Right atrium auricular region (tissue), 2 donors: ENCODE measurements at regions not wholly inside any gene's neighbourhood (a gene's known extent, or its start where the extent isn't known, plus 50 kb on each side); places are given as distances from the start of the nearest gene placed in this dataset.
"Not testable (repeated sequence)": the region's sequence is repeated elsewhere in the genome, so short reads cannot be mapped to it uniquely, and the experiment has no call there.

Experiments
- DNase-seq: peaks from one replicate; pipeline ENCODE4 v3.0.0-alpha.2; 2019; ENCODE audit warnings: low spot score
- H3K27ac ChIP-seq, 2 donors: fragments of 200-600 bp; sonication (generic); 1 replicate in 1 of 2; 2 replicates in 1 of 2; pipeline ENCODE4 v1.5.1; 2016 to 2019
- H3K27me3 ChIP-seq, 2 donors: fragments of 200-600 bp; sonication (generic); one replicate each; pipeline versions ENCODE4 v1.5.1 to v1.6.0; 2017 to 2019
- H3K36me3 ChIP-seq: fragments of 200-600 bp; sonication (generic); one replicate; pipeline ENCODE4 v1.5.1; 2016
- H3K4me1 ChIP-seq, 2 donors: fragments of 200-600 bp; sonication (generic); one replicate each; pipeline versions ENCODE4 v1.5.1 to v1.6.0; 2017 to 2019
- H3K4me3 ChIP-seq, 2 donors: fragments of 200-600 bp; sonication (generic); 1 replicate in 1 of 2; 2 replicates in 1 of 2; pipeline ENCODE4 v1.5.1; 2017 to 2019; ENCODE audit warnings: mild to moderate bottlenecking in 1 of 2, moderate library complexity in 1 of 2
- H3K9me3 ChIP-seq, 2 donors: fragments of 200-600 bp; sonication (generic); one replicate each; pipeline ENCODE4 v1.5.1; 2019
- CTCF ChIP-seq, 2 donors: fragments of 200-600 bp; sonication (generic); IDR thresholded peaks; one replicate each; pipeline ENCODE4 v1.5.1; 2019; ENCODE audit warnings: antibody characterized with exemption in 2 of 2

- H3K4me1 ChIP-seq: no peaks in the 10 kb centered on the region
- no peak for TF ChIP-seq CTCF (IDR thresholded peaks at IDR 0.05)
- H3K36me3 ChIP-seq: no peaks in the 10 kb centered on the region
- H3K27me3 ChIP-seq: no peaks in the 10 kb centered on the region
- no peak for DNase-seq
- H3K27ac ChIP-seq: no peak overlapping the region
- no peak overlapping the region for H3K4me3 ChIP-seq
- no peaks in the 10 kb centered on the region for H3K9me3 ChIP-seq
Observed at GRCh38 chr13:19362946-19363510, 181.4 kb upstream of the TUBA3C start.

GRCh38 chr13:19359697-19360096 lies 178.1 kb upstream of the TUBA3C start:
- not testable (repeated sequence) for H3K27ac ChIP-seq, H3K27me3 ChIP-seq, H3K36me3 ChIP-seq, H3K4me1 ChIP-seq, H3K9me3 ChIP-seq, DNase-seq, H3K4me3 ChIP-seq

GRCh38 chr13:19345916-19346422 lies 164.3 kb upstream of the TUBA3C start:
- no peak overlapping the region for H3K27ac ChIP-seq
- H3K4me1 ChIP-seq: no peaks in the 10 kb centered on the region
- H3K4me3 ChIP-seq: no peak overlapping the region
- no peak for TF ChIP-seq CTCF (IDR thresholded peaks at IDR 0.05)
- no peak for DNase-seq
- H3K36me3 ChIP-seq: no peaks in the 10 kb centered on the region
- no peaks in the 10 kb centered on the region for H3K27me3 ChIP-seq
- H3K9me3 ChIP-seq: no peaks in the 10 kb centered on the region

- TF ChIP-seq CTCF (IDR thresholded peaks at IDR 0.05): no peak
- Histone ChIP-seq H3K9me3 (no peaks in the 10 kb centered on the region), H3K4me3 (no peak overlapping the region), H3K27ac (no peak overlapping the region), H3K27me3 (no peaks in the 10 kb centered on the region), H3K36me3 (no peaks in the 10 kb centered on the region), H3K4me1 (no peaks in the 10 kb centered on the region)
- DNase-seq: no peak
Observed at GRCh38 chr13:19345158-19345557, 163.5 kb upstream of the TUBA3C start.

GRCh38 chr13:19344585-19345120 lies 163.0 kb upstream of the TUBA3C start:
- not testable (repeated sequence) for H3K27me3 ChIP-seq, H3K9me3 ChIP-seq, H3K4me1 ChIP-seq, H3K36me3 ChIP-seq, DNase-seq, H3K27ac ChIP-seq
- H3K4me3 ChIP-seq: peak overlapping the region in 1 of 2 donors; percentile 30

GRCh38 chr13:19332378-19332777 lies 150.8 kb upstream of the TUBA3C start:
- H3K27ac ChIP-seq: no peak overlapping the region
- no peak for DNase-seq
- H3K4me3 ChIP-seq: no peak overlapping the region
- no peaks in the 10 kb centered on the region for H3K27me3 ChIP-seq
- no peaks in the 10 kb centered on the region for H3K4me1 ChIP-seq
- TF ChIP-seq CTCF (IDR thresholded peaks at IDR 0.05): no peak
- no peaks in the 10 kb centered on the region for H3K9me3 ChIP-seq
- H3K36me3 ChIP-seq: no peaks in the 10 kb centered on the region

- Histone ChIP-seq H3K9me3 (peaks cover 0 to 4% of the 10 kb centered on the region in 2 donors), H3K4me3 (no peak overlapping the region), H3K27ac (no peak overlapping the region), H3K36me3 (no peaks in the 10 kb centered on the region), H3K4me1 (no peaks in the 10 kb centered on the region), H3K27me3 (no peaks in the 10 kb centered on the region)
- DNase-seq: no peak
- TF ChIP-seq CTCF (IDR thresholded peaks at IDR 0.05): no peak
Observed at GRCh38 chr13:19329365-19329764, 147.7 kb upstream of the TUBA3C start.
